DLD1 (cell line): ENCODE measurements at regions not wholly inside any gene's neighbourhood (a gene's known extent, or its start where the extent isn't known, plus 50 kb on each side); places are given as distances from the start of the nearest gene placed in this dataset.

Experiments
- in situ Hi-C: cut with HindIII; loops from 2 replicates; pipeline ENCODE4 v1.10.0; 2017; ENCODE audit warnings: low sequenced_read_pairs

DNA sequence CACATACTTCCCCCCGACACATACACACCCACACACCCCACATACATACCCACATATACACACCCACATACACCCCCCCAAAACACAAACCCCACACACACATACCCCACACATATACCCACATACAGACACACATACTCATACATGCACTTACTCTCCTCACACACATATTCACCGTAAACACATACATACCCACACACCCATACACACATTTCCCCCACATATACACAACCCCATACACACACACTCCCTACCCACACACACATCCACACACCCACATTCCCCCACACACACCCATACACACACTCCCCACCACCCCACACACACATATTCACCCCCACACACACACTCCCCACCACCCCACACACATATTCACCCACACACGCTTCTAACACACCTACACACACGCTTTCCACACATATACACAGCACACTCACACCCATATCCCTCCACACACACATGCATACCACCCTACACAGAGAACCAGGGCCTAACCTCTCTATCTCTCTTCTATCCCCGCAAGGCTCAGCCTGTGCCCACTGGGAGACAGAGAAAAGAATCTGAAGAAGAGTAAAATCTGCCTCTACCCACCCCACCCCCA lies 182.4 kb upstream of the ETAA1 start:
- in situ Hi-C loops, result no loop called here

DNA sequence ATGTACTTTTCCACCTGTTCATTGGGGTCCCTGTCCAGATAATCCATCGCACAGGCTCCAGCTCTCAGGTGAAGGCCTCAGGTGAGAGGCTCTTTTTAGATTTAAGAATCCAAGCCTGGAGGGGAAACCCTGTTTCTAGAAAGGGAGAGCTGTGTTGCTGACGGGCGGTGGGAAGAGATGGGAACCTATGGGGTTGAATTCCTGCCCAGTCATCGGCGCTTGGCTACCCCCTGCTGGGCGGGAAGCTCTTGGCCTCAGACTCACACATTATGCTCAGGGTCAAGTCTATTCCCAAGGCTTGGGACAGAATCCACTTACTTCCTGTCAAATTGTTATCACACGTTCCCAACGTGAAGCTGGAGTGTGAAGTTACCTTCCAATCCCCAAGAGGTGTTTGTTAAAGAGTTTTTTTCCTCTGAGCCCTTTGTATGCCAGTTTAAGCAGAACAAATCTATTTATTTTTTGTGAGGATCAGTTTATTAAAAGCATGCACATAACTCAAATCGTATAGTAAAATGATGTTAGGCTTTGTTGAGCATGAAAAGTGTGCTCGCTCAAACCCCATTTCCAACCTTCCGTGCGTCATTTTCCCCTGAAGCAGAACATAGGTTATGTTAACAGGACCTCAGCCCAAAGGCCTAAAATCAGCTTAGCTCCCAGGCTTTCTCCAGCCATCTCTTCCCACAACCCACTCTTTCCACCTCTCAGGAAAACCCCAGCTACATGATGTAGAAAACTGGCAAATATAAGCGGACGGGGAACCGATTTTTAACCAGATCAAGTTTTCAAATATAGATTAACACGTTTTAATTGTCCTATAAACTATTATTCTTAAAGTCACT lies 181.7 kb upstream of the ETAA1 start:
- in situ Hi-C loops, result no loop called here

DNA sequence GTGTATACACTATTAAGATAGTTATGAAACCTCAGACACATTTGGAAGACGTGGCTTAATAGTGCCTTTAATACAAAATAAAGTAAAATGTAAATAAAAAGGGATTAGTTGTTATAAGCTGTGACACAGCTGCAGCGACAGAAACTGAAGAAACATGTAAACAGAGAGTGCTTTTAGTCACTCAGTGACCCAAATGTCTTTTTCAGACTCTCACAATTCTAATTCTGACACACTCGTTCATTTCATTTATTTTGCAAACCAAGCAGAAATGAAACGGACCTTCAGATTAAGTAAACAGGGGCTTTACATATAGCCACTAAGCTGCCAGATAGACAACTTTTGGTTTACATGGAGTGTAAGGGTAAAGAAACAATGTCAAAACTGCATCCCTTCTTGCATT lies 181.0 kb upstream of the ETAA1 start:
- in situ Hi-C loops, result no loop called here

DNA sequence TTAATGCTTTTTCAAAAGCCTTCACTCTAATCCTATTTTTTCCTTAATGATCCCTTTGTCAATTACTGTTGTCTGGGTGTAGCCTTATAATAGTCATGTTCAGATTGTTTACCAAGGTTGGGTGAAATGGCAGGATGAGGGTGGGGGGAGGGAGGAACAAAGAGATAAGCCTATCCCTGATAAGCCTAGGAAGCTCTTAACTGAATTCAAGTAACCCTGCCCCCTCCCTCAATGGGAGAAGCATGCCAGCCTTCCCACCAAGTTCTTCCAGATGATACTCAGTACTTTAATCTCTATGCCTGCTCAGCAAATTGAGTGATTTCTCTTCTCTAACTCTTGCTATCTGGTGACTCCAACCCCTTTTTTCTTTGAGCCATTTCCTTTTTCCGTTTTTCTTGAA lies 180.3 kb upstream of the ETAA1 start:
- in situ Hi-C loops, result no loop called here

DNA sequence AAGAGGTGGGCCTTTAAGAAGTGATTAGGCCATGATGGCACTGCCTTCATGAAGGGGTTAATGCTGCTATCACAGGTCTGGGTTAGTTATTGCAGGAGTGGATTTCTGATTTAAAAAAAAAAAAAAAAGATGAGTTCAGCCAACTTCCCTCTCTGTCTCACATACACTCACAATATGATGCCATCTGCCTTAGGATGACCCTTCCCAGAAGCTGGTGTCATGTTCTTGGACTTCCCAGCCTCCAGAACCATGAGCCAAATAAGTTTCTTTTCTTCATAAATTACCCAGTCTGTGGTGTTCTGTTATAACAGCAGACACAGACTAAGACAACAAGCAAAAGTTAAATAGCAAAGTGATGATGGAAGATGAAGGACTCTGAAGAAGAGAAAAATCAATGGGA lies 179.7 kb upstream of the ETAA1 start:
- in situ Hi-C loops, result no loop called here

DNA sequence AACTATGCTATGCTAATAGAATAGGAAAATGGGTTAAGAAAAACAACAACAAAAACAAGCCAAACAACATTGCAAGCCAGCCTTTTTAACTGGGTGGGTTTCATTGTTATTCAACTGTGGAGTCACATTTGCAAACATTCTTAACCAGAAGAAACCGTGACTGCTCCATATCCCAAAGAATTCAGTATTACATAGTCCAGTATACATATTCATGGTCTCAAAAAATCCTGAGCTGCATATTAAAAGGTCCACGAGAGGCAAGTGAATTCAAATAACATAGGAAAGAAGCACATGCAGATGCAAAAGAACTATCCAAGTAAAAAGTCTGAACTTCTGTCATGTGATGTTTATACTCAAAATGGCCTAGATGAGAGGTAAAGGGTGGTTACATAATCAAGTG lies 179.1 kb upstream of the ETAA1 start:
- in situ Hi-C loops, result no loop called here

DNA sequence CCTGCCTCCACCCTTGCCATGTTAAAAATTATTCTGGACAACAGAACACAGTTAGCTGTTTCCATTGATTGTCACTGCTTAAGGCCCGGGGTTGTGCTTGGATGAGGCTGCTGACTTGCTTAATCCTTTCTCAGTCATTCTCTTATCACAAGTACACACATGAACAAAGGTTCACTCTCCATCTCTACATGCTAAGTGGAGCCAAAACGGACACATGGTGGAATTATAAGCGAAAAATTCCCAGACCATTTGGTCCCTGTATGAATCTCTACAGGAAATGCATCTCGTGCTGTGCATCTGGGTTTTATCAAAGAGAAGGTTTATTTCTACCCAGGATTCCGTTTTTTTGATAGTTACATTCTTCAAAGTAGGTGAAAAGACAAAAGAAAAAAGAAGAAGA lies 177.5 kb upstream of the ETAA1 start:
- in situ Hi-C loops, result no loop called here

DNA sequence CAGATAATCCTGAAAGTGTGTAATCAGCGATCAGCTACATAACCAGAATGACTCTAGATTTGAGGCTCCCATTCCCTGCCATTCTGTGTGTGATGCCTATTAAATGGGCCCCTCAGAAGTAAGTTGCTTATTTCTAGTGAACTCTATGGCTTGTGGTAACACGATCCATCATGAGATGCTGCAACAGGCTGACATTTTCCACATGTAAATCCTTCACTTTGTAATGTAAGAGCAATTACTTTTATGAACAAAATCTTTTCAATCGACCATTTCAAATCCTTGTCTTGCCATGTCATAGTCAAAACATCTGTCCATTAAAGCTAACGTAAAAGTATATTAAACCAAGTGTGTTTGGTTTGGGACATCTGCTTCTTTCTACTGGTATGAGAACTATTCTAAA lies 175.9 kb upstream of the ETAA1 start:
- in situ Hi-C loops, result no loop called here

DNA sequence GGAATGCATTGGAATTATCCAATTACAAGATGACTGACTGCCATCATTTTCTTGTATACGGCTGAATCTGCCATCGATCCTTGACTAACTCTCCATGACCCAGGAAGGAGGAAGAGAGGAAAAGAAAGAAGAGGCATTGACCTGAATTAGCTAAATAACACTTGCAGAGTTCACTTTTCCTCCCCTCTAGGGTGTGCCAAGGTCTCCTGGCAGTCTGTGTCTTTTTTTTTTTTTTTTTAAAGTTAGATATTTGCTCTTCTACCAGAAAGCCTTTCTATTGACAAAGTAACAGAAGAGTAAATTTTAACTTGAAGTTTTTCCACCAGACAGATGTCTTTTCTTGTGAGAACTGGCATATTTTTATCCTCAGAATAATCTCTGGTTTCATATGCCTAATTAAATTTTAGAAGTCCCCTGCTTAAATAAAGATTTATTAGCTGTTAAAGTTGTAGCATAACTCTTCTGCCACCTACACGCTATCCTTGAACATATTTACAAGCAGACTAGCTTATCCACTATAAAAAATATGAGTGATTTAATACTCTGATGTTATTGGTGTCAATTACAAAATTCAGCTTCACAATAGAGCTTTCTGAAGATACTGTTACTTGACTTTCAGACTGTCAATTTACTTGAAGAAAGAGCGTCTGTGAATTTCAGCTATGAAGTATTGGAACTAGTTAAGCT lies 171.7 kb upstream of the ETAA1 start:
- in situ Hi-C loops, result no loop called here

DNA sequence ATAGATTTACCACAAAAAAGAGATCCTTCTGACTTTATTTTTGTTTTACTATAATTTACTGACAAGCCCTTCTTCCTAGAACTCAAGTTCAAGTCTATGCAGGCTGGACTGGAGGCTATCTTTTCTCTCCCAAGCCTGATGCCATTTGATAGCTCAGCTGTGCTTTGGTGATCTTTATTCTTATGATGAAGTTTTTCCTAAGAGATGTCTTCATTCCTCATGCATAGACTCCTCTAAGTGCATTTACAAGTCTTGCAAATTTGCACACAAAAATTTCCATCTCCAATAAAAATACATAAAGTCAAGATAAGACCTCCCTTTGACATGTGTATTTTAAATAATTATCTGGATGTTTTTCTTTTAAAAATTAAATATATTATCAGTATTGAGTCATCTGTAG lies 167.4 kb upstream of the ETAA1 start:
- in situ Hi-C loops, result no loop called here

DNA sequence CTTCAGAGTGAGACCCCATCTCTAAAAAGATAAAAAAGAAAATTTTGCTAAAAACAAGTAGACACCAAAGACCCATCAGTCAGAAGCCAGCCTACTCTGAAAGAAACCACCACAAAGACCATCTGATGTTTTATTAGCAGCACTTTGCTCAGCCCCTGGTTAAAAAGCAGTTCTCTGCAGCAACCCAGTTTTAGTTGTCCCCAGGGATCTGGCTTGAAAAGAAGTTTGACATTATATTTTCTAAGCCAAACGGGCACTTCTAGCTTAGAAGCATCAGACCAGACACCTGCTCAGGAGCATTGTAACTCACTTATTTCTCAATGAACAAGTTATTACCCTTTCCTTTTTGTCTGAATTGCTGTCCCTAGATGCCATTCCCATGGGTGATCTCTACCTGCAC lies 164.2 kb upstream of the ETAA1 start:
- in situ Hi-C loops, result no loop called here

DNA sequence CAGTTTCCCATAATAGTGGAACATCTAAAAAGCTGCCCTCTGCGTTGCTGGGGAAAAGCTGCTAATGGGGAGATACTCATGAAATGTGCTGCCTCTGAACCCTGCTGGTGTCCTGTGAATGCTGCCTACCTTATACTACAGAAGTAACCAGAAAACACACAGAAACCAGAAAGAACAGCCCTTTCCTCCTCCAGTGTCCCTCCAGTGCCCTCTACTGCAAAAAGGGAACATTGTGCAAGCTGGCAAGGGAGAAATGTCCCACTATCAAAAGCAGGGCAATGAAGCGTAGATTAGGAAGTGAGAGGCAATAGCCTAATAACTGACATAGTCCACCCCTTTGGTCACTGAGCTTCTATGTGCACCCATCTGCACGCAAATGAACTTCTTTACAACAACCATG lies 162.7 kb upstream of the ETAA1 start:
- in situ Hi-C loops, result no loop called here

DNA sequence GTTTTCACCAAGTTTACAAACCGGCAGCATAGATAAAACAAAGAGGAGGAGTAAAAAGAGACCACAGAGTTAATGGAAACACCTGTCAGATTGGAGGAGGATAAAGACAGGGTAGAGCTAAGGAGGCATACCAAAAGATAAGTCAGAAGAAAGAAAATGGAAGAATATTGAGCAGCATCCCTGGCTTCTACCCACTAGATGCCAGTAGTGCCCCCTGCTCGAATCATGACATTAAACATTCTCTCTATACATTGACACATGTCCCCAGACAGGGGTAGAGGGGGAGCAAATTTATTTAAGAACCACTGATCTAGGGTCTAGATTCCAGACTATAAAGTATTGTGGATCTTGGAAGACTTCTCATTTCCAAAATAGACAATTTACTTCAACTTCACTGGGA lies 159.8 kb upstream of the ETAA1 start:
- in situ Hi-C loops, result no loop called here

DNA sequence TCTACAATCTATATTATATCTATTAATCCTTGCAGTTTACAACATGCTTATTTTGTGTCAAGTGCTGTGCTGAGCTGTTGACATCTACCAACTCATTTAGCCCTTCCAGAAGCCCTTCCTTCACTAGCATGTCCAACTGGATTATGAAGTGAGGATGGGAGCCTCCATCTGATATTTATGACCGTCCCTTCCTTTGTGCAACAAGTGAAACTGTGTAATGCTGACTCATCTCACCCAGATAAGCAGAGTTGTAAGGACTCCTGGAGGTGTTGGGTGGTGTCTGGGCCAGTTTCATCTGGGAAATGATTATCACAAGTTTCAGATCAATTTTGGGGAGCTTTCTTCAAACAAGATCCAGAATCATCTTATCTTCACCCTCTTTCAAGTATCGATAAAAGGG lies 156.6 kb upstream of the ETAA1 start:
- in situ Hi-C loops, result no loop called here

DNA sequence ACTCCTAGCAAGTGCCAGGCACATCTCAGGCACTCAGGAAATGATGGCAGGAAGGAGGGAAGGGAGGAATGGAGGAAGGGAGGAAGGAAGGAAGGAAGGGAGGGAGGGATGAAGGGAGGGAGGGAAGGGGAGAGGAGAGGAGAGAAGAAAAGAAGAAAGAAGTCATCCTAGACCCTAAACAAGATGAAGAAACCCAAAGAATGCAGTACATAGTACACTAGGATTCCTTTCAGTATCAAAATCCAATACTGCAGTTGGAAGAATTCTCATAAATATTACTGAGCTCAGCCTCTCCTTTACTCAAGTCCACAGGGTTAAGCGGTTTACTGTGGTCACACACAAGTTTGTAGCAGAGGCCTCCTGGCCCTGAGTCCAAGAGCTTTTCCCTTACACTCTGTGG lies 155.7 kb upstream of the ETAA1 start:
- in situ Hi-C loops, result no loop called here

DNA sequence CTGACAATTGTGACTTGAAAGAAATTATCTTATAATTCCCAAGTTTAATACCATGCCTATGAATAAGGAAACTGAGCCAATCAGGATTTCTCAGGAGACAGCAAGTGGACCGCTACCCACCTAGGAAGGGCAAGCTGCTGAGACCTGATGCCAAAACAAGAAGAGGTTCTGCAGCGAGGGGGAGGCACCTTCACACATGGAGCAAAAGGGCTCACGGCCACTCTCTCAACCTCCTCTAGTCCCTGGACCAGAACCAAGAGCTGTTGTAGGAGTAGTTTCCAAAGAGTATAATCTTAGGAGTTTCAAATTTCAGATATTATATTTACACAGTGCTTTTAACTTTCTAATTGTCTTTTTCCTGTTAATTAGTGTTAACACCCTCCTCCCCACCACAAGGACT lies 154.7 kb upstream of the ETAA1 start:
- in situ Hi-C loops, result no loop called here

DNA sequence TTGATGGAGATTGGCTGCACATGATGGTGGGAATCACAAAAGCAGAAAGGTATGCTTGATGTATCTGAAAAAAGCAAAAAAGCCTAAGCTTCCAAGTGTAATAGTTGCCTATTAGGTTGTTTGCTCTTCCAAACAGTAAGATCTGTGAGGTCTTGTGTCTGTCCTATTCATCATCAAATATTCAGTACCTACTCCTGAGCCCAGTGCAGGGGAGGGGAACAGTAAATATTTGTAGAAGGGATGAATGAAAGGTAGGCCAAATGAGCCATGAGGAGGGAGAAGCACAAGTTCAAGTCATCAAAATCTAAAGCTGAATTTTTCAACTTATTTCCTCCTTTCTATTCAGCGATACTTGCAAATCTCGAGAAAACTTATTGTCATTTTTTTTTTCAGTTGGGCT lies 153.2 kb upstream of the ETAA1 start:
- in situ Hi-C loops, result no loop called here

DNA sequence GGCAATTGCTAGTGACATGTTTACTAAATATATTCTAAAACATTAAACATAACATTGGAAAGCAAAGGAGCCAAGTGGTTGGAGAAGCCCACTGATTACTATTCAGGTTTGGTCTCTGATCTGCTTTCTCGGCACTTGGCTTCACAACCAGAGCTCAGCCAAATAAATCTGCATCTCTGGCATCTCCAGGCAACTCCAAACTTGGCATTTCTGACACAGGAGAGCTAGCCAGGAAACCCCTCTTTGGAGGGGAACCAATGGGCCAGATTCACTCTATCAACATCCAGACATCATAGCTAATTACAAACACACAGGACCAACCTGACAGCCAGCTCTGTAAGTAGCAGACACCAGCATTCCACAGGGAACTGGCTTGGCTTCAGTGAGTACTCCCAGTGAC lies 150.3 kb upstream of the ETAA1 start:
- in situ Hi-C loops, result no loop called here

DNA sequence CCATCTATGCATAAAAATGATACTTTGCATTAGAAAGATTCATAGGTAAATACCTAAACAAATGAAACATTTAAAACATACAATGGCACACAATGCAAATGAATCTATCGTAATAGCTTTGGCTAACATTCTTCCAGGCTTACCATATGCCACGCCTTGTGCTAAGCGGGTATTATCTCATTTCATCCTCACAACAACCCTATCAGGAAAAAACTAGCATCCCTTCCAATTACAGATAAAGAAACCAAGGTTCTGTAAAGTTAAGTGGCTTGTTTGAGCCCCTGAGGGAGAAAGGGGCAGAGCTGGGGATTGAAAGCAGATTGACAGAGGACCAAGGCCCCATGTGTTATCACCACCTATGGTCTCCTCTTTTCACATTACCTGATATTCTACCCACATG lies 145.4 kb upstream of the ETAA1 start:
- in situ Hi-C loops, result no loop called here

DNA sequence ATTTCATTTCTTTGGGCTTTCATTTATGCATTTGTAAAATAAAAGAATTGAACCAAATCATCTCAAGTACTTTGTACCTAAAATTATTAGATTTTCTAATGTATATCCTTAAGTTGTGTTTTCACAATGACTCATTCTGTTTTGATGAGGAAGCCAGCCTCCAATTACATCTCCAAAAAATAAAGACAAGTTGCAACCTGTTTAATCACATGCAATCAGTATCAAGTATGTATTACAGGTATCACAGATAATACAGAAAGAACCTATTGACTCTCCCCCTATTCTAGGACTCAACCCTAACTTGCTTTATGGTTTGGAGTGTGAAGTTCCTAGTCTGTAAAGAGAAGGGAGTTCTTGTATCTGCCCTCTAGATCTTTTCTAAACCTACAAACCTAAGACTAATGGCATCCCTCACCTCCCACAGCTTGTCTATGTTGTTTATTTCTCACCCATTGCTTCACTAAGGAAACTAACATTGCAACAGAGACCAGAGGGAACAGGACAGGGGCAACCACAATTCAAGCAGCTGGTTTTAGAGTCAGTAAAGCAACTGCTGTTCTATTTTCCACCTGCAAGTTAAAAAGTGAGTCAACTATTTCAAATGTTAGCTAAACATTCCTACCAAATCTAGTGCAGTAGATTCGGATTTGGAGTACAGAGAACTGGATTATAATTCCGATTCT lies 141.1 kb upstream of the ETAA1 start:
- in situ Hi-C loops, result no loop called here

DNA sequence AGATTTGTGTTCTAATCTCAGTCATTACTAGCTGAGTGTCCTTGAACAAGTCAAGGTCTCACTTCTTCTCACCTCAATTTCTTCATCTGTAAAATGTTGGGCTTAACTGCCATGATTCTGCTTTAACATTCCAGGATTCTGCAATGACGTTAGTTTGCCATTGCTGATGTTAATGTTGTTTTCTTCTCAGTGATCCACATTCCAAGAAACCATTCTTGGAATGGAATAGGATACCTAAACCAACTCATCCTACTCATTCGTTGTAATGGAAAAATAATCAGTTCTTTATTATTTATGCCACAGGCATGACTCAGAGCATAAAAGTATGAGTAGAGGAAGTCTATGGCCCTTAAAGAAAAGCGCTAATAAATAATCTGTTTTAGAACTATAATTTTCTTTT lies 140.2 kb upstream of the ETAA1 start:
- in situ Hi-C loops, result no loop called here

DNA sequence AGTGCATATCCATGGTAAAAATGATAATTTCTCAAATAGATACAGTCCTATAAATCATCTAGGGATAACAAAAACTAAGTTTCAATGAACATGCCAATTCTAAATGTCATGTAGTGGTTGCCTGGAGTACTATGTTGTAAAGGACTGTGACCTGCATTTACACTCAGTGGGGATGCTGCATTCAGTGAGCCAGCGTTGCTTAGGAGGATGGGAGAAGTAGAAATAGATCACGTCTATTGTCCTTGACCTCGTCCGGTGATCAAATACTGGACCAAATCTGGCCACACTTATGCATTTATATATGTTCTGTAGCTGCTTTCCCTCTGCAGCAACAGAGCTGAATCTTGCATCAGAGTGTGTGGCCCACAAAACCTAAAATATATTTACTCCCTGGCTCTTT lies 139.0 kb upstream of the ETAA1 start:
- in situ Hi-C loops, result no loop called here
